ENCODE measurements at regions not wholly inside any gene's neighbourhood (a gene's known extent, or its start where the extent isn't known, plus 50 kb on each side); places are given as distances from the start of the nearest gene placed in this dataset.

DNA sequence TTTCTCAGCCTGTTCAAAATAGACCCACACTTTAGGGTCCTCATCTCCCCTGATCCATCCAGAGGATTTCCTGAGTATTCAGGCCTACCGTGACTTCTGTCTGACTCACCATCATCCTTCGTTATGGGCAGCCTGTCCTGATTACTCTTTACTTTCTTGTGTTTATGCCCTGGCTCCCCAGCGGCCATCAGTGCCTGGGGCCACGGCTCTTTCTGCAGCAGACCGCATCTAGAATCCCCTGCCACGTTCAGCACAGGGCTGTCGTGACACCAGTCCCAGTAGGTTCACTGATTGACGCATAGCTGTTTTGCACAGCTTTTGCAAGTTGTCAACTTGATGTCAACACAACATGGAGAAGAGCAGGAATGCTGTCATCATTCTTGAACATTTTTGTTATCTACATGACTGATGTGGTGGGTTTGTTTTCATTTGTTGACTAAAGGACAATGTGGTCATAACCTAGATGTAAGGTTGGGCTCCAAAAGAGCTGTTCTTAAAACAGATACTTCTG is 225.6 kb downstream of the HAUS1 start:
- TF ChIP-seq JUNB (IDR thresholded peaks at IDR 0.05) (no peak), RARB (CRISPR knock-in tag; IDR thresholded peaks at IDR 0.05) (no peak), POLR2A (IDR thresholded peaks at IDR 0.05; ENCODE audit: low read length) (no peak), BHLHE40 (IDR thresholded peaks at IDR 0.05; ENCODE audit: low read depth, low read length) (no peak), HDAC2 (IDR thresholded peaks at IDR 0.05) (no peak), ZSCAN20 (CRISPR knock-in tag; IDR thresholded peaks at IDR 0.05) (no peak), MAZ (IDR thresholded peaks at IDR 0.05; ENCODE audit: borderline replicate concordance, low read depth, low read length) (no peak), ESRRA (IDR thresholded peaks at IDR 0.05; ENCODE audit: borderline replicate concordance, low read length) (no peak)
- TF ChIP-seq, protein P1, sequence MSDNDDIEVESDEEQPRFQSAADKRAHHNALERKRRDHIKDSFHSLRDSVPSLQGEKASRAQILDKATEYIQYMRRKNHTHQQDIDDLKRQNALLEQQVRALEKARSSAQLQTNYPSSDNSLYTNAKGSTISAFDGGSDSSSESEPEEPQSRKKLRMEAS (IDR thresholded peaks at IDR 0.05), result no peak
- TF ChIP-seq, protein P2, sequence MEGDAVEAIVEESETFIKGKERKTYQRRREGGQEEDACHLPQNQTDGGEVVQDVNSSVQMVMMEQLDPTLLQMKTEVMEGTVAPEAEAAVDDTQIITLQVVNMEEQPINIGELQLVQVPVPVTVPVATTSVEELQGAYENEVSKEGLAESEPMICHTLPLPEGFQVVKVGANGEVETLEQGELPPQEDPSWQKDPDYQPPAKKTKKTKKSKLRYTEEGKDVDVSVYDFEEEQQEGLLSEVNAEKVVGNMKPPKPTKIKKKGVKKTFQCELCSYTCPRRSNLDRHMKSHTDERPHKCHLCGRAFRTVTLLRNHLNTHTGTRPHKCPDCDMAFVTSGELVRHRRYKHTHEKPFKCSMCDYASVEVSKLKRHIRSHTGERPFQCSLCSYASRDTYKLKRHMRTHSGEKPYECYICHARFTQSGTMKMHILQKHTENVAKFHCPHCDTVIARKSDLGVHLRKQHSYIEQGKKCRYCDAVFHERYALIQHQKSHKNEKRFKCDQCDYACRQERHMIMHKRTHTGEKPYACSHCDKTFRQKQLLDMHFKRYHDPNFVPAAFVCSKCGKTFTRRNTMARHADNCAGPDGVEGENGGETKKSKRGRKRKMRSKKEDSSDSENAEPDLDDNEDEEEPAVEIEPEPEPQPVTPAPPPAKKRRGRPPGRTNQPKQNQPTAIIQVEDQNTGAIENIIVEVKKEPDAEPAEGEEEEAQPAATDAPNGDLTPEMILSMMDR (IDR thresholded peaks at IDR 0.05), result no peak
- TF ChIP-seq, protein P3, sequence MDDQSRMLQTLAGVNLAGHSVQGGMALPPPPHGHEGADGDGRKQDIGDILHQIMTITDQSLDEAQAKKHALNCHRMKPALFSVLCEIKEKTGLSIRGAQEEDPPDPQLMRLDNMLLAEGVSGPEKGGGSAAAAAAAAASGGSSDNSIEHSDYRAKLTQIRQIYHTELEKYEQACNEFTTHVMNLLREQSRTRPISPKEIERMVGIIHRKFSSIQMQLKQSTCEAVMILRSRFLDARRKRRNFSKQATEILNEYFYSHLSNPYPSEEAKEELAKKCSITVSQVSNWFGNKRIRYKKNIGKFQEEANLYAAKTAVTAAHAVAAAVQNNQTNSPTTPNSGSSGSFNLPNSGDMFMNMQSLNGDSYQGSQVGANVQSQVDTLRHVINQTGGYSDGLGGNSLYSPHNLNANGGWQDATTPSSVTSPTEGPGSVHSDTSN (IDR thresholded peaks at IDR 0.05), result no peak

Data from A549 (cell line).